ENCODE measurements at regions not wholly inside any gene's neighbourhood (a gene's known extent, or its start where the extent isn't known, plus 50 kb on each side); places are given as distances from the start of the nearest gene placed in this dataset.

- no peak overlapping the region for H3K4me3 ChIP-seq (replicated peaks; ENCODE audit: low read depth, low read length)
- TF ChIP-seq CTCF (IDR thresholded peaks at IDR 0.05; ENCODE audit: low read depth, low read length, missing control alignments): no peak
- DNase-seq (ENCODE audit: extremely low read depth, low read depth): no peak
Measured at GRCh38 chr2:136351684-136352083, 233.7 kb upstream of the CXCR4 start.

- TF ChIP-seq CTCF (IDR thresholded peaks at IDR 0.05; ENCODE audit: low read depth, low read length, missing control alignments): no peak
- no peak for DNase-seq (ENCODE audit: extremely low read depth, low read depth)
- no peak overlapping the region for H3K4me3 ChIP-seq (replicated peaks; ENCODE audit: low read depth, low read length)
Measured at GRCh38 chr2:136347981-136348380, 230.0 kb upstream of the CXCR4 start.

GRCh38 chr2:136344339-136344738 is 226.4 kb upstream of the CXCR4 start:
- no peak for TF ChIP-seq CTCF (IDR thresholded peaks at IDR 0.05; ENCODE audit: low read depth, low read length, missing control alignments)
- no peak for DNase-seq (ENCODE audit: extremely low read depth, low read depth)
- no peak overlapping the region for H3K4me3 ChIP-seq (replicated peaks; ENCODE audit: low read depth, low read length)

DNA sequence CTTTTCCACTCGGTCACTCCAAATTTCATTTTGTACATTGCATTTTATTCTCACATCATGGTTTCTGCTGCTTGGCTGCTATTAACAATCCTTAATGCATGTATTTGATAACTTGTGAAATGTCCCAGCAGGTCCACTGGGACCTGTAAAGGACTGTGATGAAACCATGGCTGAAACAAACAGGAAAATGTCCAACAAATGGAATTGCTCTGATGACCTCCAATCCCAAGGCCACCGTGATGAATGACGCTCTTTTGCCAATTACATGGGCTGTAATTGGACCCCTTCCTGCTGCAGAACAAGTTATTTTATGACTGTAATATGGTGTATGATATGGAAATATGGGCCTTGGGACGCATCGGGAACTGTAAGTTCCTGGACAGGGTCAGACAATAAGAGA is 224.2 kb upstream of the CXCR4 start:
- H3K4me3 ChIP-seq (replicated peaks; ENCODE audit: low read depth, low read length): no peak overlapping the region
- no peak for DNase-seq (ENCODE audit: extremely low read depth, low read depth)
- TF ChIP-seq CTCF (IDR thresholded peaks at IDR 0.05; ENCODE audit: low read depth, low read length, missing control alignments): no peak

- no peak for DNase-seq (ENCODE audit: extremely low read depth, low read depth)
- no peak overlapping the region for H3K4me3 ChIP-seq (replicated peaks; ENCODE audit: low read depth, low read length)
- TF ChIP-seq CTCF (IDR thresholded peaks at IDR 0.05; ENCODE audit: low read depth, low read length, missing control alignments): no peak
Measured at GRCh38 chr2:136334967-136335366, 217.0 kb upstream of the CXCR4 start.

GRCh38 chr2:136332436-136333095 is 214.6 kb upstream of the CXCR4 start:
- DNase-seq (ENCODE audit: extremely low read depth, low read depth): no peak
- TF ChIP-seq CTCF (IDR thresholded peaks at IDR 0.05; ENCODE audit: low read depth, low read length, missing control alignments): no peak
- H3K4me3 ChIP-seq (replicated peaks; ENCODE audit: low read depth, low read length): no peak overlapping the region

DNA sequence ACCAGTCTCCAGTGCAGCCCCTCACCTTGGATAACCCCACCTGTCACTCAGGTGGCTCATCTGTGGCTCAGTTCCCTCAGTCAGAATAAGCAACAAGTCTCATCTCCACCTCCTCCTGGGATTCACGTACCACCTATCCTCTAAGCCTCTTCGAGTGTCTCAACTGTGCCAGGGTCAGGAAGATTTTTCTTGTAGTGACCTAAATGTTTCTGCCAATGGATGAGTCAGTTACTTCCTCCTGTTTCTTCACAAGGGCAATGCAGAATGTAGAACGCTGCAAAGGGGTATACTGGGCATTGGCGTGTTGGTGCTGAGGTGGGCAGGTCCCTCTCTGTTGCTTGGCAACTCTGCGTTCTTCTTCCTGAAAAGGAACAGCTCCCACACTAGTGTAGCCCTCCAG is 213.3 kb upstream of the CXCR4 start:
- no peak for TF ChIP-seq CTCF (IDR thresholded peaks at IDR 0.05; ENCODE audit: low read depth, low read length, missing control alignments)
- H3K4me3 ChIP-seq (replicated peaks; ENCODE audit: low read depth, low read length): no peak overlapping the region
- DNase-seq (ENCODE audit: extremely low read depth, low read depth): no peak

All from HFF-Myc (cell line).